Adrenal gland (tissue), 5 donors: ENCODE measurements at regions not wholly inside any gene's neighbourhood (a gene's known extent, or its start where the extent isn't known, plus 50 kb on each side); places are given as distances from the start of the nearest gene placed in this dataset.

ENCODE experiments used
- POLR2A ChIP-seq, 2 donors: fragments of 450-650 bp; IDR thresholded peaks; one replicate each; pipeline ENCODE4 v1.6.1; 2017; ENCODE audit warnings: antibody characterized with exemption in 2 of 2, mild to moderate bottlenecking in 2 of 2, moderate library complexity in 1 of 2
- TF ChIP-seq, protein P1 (sequence below), 6 experiments: fragments of 450-650 bp in 4 of 6; fragments of 200-600 bp in 2 of 6; sonication (generic) in 1 of 6; IDR thresholded peaks; 1 replicate in 5 of 6; 2 replicates in 1 of 6; pipeline versions ENCODE4 v1.5.1 to v1.8.0; 2016 to 2021; ENCODE audit warnings: antibody characterized with exemption in 6 of 6, mild to moderate bottlenecking in 2 of 6, moderate library complexity in 1 of 6
- donor health status: DM: no; HTN: no; CAD: no.

GRCh38 chr4:37737466-37737865, 51.3 kb upstream of the RELL1 start:
- TF ChIP-seq, protein P1, sequence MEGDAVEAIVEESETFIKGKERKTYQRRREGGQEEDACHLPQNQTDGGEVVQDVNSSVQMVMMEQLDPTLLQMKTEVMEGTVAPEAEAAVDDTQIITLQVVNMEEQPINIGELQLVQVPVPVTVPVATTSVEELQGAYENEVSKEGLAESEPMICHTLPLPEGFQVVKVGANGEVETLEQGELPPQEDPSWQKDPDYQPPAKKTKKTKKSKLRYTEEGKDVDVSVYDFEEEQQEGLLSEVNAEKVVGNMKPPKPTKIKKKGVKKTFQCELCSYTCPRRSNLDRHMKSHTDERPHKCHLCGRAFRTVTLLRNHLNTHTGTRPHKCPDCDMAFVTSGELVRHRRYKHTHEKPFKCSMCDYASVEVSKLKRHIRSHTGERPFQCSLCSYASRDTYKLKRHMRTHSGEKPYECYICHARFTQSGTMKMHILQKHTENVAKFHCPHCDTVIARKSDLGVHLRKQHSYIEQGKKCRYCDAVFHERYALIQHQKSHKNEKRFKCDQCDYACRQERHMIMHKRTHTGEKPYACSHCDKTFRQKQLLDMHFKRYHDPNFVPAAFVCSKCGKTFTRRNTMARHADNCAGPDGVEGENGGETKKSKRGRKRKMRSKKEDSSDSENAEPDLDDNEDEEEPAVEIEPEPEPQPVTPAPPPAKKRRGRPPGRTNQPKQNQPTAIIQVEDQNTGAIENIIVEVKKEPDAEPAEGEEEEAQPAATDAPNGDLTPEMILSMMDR (IDR thresholded peaks at IDR 0.05): no peak
- TF ChIP-seq POLR2A (IDR thresholded peaks at IDR 0.05): no peak
